ENCODE measurements at regions not wholly inside any gene's neighbourhood (a gene's known extent, or its start where the extent isn't known, plus 50 kb on each side); places are given as distances from the start of the nearest gene placed in this dataset.

DNA sequence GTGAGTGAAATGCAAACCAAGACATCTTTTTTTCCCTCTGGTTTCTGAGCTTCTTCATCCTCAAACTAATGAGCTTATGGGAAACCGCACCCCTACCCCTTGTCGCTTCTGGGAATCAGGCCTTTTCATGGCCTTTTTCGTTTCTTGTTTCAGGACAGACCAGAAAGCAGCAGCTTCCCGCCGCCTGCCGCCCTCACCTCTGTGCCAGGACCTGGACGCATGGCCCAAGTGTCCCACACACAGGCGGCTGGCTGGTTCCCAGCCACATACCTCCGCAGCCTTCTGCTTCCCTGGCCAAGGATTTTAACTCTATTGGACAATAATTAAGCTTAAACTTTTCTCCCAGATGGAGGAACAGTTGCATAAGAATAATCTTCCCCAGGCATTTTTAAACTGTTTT, 114.1 kb upstream of the SLITRK1 start:
- no peak overlapping the region for H3K4me3 ChIP-seq
- intact Hi-C loops (cut with DNase I) = no loop called here
- H3K9ac ChIP-seq (ENCODE audit: low read depth in 2 of 2, low read length in 2 of 2) = no peak overlapping the region
- no peaks in the 10 kb centered on the region for H3K27me3 ChIP-seq
- no peak overlapping the region for H3K27ac ChIP-seq
- H3K36me3 ChIP-seq = no peaks in the 10 kb centered on the region
- DNase-seq = no peak
- no peaks in the 10 kb centered on the region for H3K4me1 ChIP-seq
- H3K9me3 ChIP-seq = no peaks in the 10 kb centered on the region
- TF ChIP-seq, protein P1, sequence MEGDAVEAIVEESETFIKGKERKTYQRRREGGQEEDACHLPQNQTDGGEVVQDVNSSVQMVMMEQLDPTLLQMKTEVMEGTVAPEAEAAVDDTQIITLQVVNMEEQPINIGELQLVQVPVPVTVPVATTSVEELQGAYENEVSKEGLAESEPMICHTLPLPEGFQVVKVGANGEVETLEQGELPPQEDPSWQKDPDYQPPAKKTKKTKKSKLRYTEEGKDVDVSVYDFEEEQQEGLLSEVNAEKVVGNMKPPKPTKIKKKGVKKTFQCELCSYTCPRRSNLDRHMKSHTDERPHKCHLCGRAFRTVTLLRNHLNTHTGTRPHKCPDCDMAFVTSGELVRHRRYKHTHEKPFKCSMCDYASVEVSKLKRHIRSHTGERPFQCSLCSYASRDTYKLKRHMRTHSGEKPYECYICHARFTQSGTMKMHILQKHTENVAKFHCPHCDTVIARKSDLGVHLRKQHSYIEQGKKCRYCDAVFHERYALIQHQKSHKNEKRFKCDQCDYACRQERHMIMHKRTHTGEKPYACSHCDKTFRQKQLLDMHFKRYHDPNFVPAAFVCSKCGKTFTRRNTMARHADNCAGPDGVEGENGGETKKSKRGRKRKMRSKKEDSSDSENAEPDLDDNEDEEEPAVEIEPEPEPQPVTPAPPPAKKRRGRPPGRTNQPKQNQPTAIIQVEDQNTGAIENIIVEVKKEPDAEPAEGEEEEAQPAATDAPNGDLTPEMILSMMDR (IDR thresholded peaks at IDR 0.05) = no peak

DNA sequence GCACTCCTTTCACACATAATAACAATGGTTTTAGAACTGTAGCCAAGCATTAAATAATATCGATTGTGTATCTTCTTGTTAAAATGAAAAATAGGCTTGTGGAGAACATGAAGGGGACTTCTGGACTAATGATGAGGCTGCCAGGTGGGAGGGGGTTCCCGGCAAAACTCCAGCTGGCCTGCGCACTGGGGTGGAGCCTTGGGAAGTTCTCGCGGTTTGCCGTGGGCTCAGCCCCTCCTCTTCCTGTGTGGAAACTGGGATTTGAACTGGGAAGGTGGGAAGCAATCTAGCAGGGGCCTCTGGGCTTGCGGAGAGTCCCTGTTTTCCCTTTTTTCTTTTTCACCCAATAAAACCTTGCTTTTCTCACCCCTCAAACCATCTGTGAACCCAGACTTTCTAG, 113.7 kb upstream of the SLITRK1 start:
- intact Hi-C loops (cut with DNase I) = no loop called here
- no peak for DNase-seq
- no peak overlapping the region for H3K4me3 ChIP-seq
- H3K27me3 ChIP-seq = no peaks in the 10 kb centered on the region
- H3K36me3 ChIP-seq = no peaks in the 10 kb centered on the region
- H3K27ac ChIP-seq = no peak overlapping the region
- TF ChIP-seq, protein P1 (IDR thresholded peaks at IDR 0.05) = no peak
- H3K9ac ChIP-seq (ENCODE audit: low read depth in 2 of 2, low read length in 2 of 2) = no peak overlapping the region
- no peaks in the 10 kb centered on the region for H3K4me1 ChIP-seq
- H3K9me3 ChIP-seq = no peaks in the 10 kb centered on the region

DNA sequence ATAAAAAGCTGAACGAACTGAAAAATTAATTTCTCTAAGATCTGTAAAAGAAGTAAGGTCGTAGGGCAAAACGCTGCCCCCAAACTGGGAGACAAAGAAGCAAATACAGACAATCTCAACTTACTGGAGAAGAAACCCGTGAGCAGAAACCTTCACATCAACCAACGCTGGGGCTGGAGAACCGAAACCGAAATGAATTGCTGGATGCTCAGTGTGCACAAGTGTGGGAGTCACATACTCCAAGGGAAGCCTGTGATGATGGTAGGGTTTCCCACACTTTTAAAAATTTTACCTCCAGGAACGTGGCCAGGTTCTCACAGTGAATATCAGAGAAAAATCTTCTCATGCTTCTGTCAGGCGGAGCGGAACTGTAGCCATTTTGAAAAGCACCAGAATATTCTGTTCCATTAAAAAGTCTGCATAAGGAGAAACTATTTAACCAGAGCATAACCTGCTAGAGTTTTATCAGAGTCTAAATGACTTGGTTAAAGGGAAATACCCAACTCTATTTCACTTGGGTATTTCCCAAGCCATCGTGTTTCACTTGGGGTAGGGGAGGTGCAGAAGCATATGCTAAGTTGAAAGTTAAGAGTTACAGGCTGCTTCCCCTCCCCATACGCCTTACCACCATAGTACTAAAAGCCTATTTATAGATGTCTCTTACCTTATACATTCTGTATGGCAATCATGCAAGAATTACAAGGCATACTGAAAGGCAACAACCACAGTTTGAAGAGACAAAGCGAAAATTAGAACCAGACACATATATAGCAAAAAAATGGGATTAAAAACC, 110.5 kb upstream of the SLITRK1 start:
- Histone ChIP-seq H3K27ac (no peak overlapping the region), H3K36me3 (no peaks in the 10 kb centered on the region), H3K9me3 (peaks cover 4% of the 10 kb centered on the region), H3K4me1 (no peaks in the 10 kb centered on the region), H3K4me3 (no peak overlapping the region), H3K27me3 (no peaks in the 10 kb centered on the region), H3K9ac (ENCODE audit: low read depth in 2 of 2, low read length in 2 of 2) (no peak overlapping the region)
- intact Hi-C loops (cut with DNase I) = no loop called here
- TF ChIP-seq, protein P1 (IDR thresholded peaks at IDR 0.05) = no peak
- no peak for DNase-seq

DNA sequence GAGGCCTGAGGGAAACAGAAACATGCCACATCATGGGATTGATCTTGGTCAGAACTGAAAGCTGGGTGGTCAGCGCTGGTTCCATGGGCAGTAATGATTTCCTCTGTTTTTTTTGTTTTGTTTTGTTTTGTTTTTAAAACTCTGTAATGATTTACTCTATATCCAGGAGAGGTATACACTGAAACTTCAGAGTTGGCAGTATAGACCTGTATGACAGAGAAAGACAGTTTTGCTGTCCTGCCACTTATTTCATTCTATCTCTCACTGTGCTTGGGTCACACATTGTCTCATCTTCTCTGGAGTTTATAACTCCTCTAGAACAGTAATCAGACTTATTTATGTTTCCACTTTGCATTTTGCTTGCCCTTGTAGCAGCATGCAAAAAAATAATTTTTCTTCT, 105.1 kb upstream of the SLITRK1 start:
- no peaks in the 10 kb centered on the region for H3K27me3 ChIP-seq
- no peak overlapping the region for H3K4me3 ChIP-seq
- TF ChIP-seq, protein P1 (IDR thresholded peaks at IDR 0.05) = no peak
- intact Hi-C loops (cut with DNase I) = loop anchor here (2.0 kb wide), 1 partner anchor 21 kb away; no protein-coding TSS in a partner anchor
- no peak overlapping the region for H3K9ac ChIP-seq (ENCODE audit: low read depth in 2 of 2, low read length in 2 of 2)
- DNase-seq = no peak
- no peak overlapping the region for H3K27ac ChIP-seq
- H3K9me3 ChIP-seq = peaks cover 4% of the 10 kb centered on the region
- no peaks in the 10 kb centered on the region for H3K36me3 ChIP-seq
- H3K4me1 ChIP-seq = no peaks in the 10 kb centered on the region

DNA sequence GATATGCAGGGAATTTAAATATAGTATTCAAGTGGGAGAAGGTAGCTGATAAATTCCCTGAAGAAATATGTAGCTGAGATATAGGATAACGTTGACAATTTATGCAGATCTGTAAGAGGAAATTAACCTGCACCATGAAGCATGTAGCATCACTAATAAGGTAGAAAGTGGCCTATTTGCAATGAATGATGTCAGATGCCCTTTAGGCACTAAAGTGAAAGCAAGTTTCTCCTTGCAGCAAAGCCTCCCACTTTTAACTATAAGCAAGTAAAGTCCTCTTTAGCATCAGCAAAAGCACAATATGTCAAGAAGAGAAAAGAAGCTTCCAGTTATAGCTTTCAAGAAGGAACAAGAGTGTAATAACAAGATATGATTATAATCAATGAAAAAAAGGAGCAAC, 102.5 kb upstream of the SLITRK1 start:
- intact Hi-C loops (cut with DNase I) = no loop called here
- H3K9me3 ChIP-seq = no peaks in the 10 kb centered on the region
- H3K27ac ChIP-seq = no peak overlapping the region
- H3K4me3 ChIP-seq = no peak overlapping the region
- no peak overlapping the region for H3K9ac ChIP-seq (ENCODE audit: low read depth in 2 of 2, low read length in 2 of 2)
- no peaks in the 10 kb centered on the region for H3K36me3 ChIP-seq
- TF ChIP-seq, protein P1 (IDR thresholded peaks at IDR 0.05) = no peak
- DNase-seq = no peak
- no peaks in the 10 kb centered on the region for H3K27me3 ChIP-seq
- H3K4me1 ChIP-seq = no peaks in the 10 kb centered on the region
